H54 (cell line): ENCODE measurements at regions not wholly inside any gene's neighbourhood (a gene's known extent, or its start where the extent isn't known, plus 50 kb on each side); places are given as distances from the start of the nearest gene placed in this dataset.
"Not testable (repeated sequence)": the region's sequence is repeated elsewhere in the genome, so short reads cannot be mapped to it uniquely, and the experiment has no call there.

Experiments used
- DNase-seq: peaks from one replicate; pipeline ENCODE4 v3.0.0; 2011; ENCODE audit warnings: low spot score, mixed read lengths; ENCODE audit not compliant: insufficient read length
- FAIRE-seq: peaks from 3 replicates; lab custom pipeline; 2011; peaks lifted over from hg19 to GRCh38; lab: Jason Lieb, UNC
- POLR2A ChIP-seq: IDR thresholded peaks from 2 replicates; pipeline ENCODE4 v1.6.1; 2011; ENCODE audit warnings: low read depth, mild to moderate bottlenecking, low read length

DNA sequence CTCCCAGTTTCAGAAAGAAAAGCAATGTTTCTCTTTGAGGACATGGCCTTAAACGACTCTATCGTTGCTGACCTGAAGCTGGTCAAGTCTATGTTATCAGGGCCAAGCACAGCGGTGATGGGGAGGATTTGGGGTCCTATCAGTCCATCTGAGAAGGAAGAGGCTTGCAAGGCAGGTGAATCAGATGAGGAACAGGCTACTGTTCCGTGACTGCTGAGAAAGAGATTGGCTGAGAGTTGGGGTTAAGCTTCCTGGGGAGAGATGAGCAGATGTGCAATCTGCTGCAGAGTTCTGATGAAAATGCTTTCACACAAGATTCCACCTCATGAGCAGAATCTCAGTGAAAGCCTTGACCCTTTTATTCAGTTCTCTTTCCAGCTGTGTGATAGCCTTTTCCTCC lies 168.3 kb upstream of the STMND1 start:
- TF ChIP-seq POLR2A = no peak
- FAIRE-seq (no peak), DNase-seq (no peak)

DNA sequence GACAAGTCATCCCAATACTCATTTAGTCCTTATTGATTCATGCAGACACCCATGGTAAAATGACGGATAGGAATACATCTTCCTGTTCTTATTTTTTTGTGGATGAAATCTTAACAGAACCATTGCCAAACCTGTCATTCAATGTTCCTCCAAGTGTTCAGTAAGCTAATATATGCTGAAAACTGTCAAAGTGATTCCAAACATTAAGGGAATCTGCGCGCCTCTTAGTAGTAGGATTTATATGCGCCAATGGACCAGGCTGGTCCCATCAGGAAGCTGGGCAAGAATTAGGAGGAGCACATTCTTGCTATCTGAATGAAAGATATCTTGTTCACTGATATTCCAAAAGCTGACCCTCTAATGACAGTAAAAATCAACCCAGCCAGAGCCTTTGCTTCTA lies 168.9 kb upstream of the STMND1 start:
- no peak for FAIRE-seq

DNA sequence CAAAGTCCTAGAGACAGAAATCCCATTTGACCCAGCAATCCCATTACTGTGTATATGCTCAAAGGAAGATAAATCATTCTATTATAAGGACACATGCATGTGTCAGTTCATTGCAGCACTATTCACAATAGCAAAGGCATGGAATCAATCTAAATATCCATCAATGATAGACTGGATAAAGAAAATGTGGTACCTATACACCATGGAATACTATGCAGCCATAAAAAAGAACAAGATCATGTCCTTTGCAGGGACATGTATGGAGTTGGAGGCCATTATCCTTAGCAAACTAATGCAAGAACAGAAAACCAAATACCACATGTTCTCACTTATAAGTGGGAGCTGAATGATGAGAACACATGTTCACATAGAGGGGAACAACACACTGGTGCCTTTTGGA lies 169.8 kb upstream of the ATXN1 start:
- not testable (repeated sequence) for FAIRE-seq, DNase-seq

More for the DNA sequence above, 168.9 kb upstream of the STMND1 start:
- TF ChIP-seq POLR2A = no peak
- DNase-seq = no peak

DNA sequence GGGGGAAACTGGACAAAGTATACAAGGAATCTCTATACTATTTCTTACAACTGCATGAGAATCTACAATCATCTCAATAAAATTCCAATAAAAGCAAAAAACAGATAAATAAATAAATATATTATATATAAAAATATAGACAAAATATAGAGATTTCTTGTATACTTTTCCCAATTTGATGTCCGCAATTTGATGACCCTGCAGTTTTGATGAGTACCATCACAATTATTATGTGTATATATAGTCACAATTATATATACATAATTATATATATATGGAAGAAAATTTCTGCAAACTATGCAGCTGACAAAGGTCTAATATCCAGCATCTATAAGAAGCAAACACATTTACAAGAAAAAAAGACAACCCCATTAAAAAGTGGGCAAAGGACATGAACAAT lies 169.2 kb upstream of the ATXN1 start:
- FAIRE-seq = no peak
- TF ChIP-seq POLR2A = no peak
- no peak for DNase-seq

DNA sequence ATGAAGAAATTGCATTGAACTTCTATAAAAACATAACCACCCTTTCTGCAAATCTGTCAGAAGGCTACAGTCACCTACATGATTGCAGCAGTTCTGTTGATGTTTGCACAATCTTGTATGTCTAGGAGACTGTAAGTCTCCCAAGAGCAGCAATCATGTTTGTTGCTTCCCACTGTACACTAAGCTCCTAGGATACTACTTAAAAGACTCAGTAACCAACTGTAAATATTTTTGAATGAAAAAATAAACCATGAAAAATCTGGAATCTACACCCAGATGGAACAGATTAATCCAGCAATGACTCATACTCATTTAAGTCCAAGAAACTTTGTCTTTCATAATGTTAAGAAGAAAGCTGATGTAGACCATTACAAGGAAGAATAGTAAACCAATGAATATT lies 168.5 kb upstream of the ATXN1 start:
- DNase-seq (no peak), FAIRE-seq (no peak)
- no peak for TF ChIP-seq POLR2A

DNA sequence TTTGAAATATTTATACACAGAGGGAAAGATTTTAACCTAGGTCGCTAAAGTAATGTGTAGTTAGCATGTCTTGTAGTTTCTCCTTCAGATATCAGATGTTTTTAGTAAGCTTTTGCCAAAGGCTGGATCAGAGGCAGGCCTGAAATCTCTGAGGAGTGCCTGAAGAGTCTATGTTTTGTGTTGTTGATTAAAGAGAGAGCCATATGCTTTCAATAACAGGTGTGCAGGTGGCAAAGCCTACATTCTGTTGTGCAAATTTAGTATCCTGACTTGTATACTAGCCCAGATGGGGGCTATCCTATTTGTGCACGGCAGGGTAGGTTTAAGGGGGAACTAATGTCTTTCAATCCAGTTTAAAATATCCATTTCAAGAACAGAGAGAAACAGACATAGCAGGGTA lies 167.1 kb upstream of the ATXN1 start:
- no peak for FAIRE-seq
- no peak for TF ChIP-seq POLR2A
- no peak for DNase-seq

DNA sequence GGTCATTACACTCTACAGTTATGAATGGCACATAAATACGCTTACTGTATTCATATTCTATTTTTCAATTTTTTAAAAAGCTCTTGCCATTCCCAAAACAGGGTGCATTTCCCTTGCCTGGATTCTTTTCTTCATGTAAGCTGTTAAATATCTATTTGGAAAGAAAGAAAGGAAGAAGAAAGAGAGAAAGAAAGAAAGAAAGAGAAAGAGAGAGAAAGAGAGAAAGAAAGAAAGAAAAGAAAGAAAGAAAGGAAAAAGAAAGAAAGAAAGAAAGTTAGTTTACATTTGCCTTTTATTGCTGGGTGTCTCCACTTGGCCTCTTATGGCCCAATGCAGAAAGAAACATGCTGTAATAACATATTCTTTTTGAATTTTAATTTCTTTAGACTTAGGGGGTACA lies 165.9 kb upstream of the ATXN1 start:
- FAIRE-seq (no peak), DNase-seq (no peak)
- no peak for TF ChIP-seq POLR2A

DNA sequence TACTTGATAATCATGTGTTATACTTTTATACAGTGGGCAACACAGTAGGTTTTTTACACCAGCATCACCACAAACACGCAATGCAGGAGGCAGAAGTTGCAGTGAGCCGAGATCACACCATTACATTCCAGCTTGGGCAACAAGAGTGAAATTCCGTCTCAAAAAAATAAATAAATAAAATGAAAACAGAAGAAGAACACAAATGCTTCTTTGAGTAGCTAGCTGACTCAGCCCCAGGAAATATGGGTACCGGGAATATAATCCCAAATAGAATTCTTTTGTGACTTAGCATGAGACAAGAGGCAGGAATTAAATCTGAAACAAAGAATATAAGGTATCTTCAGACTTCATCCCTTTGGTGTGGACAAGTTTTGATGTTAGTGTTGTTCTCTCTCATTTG lies 164.2 kb upstream of the ATXN1 start:
- no peak for DNase-seq
- no peak for TF ChIP-seq POLR2A
- no peak for FAIRE-seq

DNA sequence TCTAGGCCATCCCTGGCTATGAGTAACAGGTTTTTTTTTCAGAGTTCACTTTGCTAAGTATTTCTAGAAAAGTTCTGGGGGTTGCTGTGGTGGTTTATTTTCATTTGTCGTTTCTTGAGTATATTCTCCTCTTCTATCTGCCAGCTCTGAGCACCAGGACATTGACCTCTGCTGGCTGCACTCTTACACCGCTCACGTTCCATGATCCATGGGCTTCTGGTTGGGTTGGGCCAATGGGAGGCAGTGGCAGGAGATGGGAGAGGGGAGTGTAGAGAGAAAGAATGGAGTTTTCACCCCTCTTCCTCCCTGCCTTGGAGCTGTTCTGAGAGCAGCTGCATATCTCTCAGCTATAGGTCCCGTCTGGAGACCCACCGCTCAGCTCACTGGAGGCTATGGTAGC lies 161.0 kb upstream of the ATXN1 start:
- DNase-seq (no peak), FAIRE-seq (no peak)
- no peak for TF ChIP-seq POLR2A

DNA sequence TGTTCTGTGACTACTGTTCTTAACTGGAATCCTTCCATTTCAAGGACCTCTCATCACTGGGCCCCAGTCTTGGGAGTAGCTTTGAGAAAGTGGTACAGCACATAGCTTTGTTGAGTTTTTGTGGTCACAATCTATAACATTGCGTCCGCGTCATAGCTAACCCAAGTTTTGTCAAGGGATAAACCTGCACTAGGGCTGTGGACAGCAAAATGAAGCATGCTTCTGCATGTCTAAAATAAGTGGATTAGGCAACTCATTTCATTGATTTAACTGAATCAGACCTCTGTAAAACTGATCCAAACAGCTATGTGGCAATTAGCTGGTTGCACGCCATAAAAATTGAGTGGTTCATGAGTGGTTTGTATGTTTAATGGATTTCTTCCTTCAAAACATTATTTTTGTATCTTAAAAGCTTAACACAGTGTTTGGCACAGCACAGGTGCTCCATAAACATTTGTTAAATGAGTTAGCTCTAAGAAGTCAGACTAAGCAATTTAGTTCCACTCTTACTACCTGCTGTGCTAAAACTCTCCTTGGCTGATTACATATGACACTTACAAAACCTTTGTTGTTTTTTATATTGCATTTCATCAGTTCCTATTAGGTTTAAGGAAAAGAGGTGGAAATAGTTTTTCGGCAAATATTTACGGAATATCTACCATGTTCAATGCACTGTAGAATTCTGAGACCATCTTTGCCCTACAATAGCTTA lies 160.3 kb upstream of the ATXN1 start:
- FAIRE-seq (no peak), DNase-seq (no peak)
- TF ChIP-seq POLR2A = no peak

DNA sequence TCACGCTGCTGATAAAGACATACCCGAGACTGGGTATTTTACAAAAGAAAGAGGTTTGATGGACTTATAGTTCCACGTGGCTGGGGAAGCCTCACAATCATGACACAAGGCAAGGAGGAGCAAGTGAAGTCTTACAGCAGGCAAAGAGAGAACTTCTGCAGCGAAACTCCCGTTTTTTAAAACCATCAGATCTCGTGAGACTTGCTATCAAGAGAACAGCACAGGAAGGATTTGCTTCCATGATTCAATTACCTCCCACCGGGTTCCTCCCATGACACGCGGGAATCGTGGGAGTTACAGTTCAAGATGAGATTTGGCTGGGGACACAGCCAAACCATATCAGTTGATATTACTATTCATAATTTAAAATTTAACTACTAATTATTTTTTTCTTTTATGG lies 157.3 kb upstream of the ATXN1 start:
- FAIRE-seq (no peak), DNase-seq (no peak)
- TF ChIP-seq POLR2A = no peak

DNA sequence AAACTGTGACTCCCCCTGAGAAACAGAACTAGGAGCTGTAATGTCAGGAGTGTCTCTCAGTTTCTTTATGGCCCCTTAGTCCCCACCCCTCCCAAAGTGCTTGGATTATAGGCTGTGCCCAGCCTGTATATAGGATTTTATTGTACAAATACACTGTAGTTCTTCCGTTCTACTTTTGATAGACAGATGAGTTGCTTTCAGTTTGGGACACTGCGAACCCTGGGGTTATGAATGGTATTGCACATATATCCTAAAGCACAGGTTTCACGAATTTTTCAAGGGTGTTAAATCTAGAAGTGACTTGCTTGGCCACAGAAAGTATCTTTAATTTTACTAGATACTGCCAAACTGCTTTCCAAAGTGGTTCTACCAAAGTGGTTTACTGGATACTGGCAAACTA lies 152.9 kb upstream of the ATXN1 start:
- FAIRE-seq (no peak), DNase-seq (no peak)
- TF ChIP-seq POLR2A = no peak

DNA sequence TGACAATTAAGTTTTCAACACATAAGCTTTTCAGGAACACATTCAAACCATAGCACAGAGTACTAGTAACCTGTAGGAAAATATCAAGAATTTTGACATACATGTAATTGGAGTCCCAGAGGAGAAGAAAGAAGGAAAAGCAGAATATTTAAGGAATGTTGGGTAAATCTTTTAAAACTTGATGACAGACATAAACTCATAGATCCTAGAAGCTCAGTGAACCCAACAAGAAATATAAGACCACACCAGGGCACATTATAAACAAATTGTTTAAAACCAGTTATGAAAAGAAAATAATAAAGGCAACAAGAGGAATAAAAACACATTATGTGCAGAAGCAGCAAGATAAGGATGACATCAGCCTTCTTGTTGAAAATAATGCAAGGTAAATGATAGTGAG lies 151.5 kb upstream of the ATXN1 start:
- no peak for DNase-seq
- FAIRE-seq = no peak
- no peak for TF ChIP-seq POLR2A

DNA sequence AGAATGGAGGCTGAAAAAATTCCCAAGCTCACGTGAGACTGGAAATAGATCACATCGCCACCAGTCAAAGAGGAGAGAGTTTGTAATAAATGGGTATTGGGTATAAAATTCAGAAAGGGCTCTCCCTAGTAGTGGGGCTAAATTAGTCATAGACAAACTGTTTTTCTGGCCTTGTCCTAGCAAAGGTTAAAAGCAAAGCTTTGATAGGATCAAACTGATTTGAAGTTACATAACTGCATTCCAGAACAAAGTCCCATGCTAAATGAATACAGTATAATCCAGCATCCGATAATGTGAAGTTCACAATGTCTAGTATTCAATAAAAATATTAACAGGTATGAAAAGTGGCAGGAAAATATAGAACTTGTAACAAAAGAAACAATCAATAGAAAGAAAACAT lies 149.8 kb upstream of the ATXN1 start:
- FAIRE-seq (no peak), DNase-seq (no peak)
- no peak for TF ChIP-seq POLR2A

DNA sequence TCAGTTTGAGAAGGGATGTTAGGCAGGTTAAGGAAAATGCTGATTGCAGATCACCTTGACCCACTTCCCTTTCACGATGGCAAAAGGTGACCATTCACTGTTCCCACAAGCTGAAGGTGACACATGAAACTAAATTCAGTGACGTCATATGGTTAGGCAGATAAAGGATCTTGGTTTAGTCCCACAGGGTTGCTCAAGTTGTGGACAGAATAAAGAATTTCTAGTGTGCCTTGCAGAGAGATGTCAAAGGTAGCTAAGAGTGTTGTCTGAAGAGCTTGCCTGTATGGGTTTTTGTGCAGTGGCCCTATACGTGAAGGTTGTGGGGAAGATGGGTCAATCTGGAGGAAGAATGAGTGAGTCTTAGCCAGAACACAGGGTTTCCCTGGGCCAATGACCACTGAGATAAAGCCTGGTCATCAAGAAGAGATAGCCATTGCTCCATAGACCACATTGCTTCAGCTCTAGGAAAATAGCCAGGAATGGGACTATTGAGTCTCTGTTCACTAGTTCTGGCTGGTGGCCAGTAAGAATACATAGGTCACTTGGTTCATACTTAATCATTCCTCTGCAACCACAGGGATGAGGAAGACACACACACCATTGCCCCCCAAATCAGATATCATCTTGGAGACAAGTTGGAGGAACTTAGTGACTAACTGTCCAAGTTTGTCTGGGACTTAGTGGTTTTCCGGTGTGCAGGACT lies 148.5 kb upstream of the ATXN1 start:
- TF ChIP-seq POLR2A = no peak
- FAIRE-seq (no peak), DNase-seq (no peak)
